ENCODE measurements at regions not wholly inside any gene's neighbourhood (a gene's known extent, or its start where the extent isn't known, plus 50 kb on each side); places are given as distances from the start of the nearest gene placed in this dataset.

- no peak for DNase-seq
Observed at GRCh38 chr14:97620066-97620465, 822.9 kb downstream of the VRK1 start.

GRCh38 chr14:97624985-97625384 lies 827.8 kb downstream of the VRK1 start:
- DNase-seq = no peak

- peak; percentile 25 for DNase-seq
Observed at GRCh38 chr14:97625477-97625876, 828.3 kb downstream of the VRK1 start.

GRCh38 chr14:97626088-97626487 lies 828.9 kb downstream of the VRK1 start:
- DNase-seq = peak; percentile 54

- no peak for DNase-seq
Observed at GRCh38 chr14:97630249-97630648, 833.1 kb downstream of the VRK1 start.

- no peak for DNase-seq
Observed at GRCh38 chr14:97633131-97633738, 836.1 kb downstream of the VRK1 start.

GRCh38 chr14:97634751-97635150 lies 837.6 kb downstream of the VRK1 start:
- DNase-seq = no peak

GRCh38 chr14:97638864-97639263 lies 841.7 kb downstream of the VRK1 start:
- no peak for DNase-seq

GRCh38 chr14:97640031-97640430 lies 842.8 kb downstream of the VRK1 start:
- no peak for DNase-seq

- DNase-seq = no peak
Observed at GRCh38 chr14:97641827-97642226, 844.6 kb downstream of the VRK1 start.

GRCh38 chr14:97642631-97643030 lies 845.4 kb downstream of the VRK1 start:
- DNase-seq = no peak

GRCh38 chr14:97644365-97644764 lies 847.2 kb downstream of the VRK1 start:
- DNase-seq = no peak

GRCh38 chr14:97649752-97650151 lies 852.6 kb downstream of the VRK1 start:
- DNase-seq = no peak

- DNase-seq = no peak
Observed at GRCh38 chr14:97655169-97655948, 858.2 kb downstream of the VRK1 start.

GRCh38 chr14:97657609-97658008 lies 860.4 kb downstream of the VRK1 start:
- no peak for DNase-seq

GRCh38 chr14:97687944-97688630 lies 890.9 kb downstream of the VRK1 start:
- DNase-seq = no peak

GRCh38 chr14:97688631-97689336 lies 891.6 kb downstream of the VRK1 start:
- no peak for DNase-seq

GRCh38 chr14:97692084-97692483 lies 894.9 kb downstream of the VRK1 start:
- peak; percentile 73 for DNase-seq

- DNase-seq = no peak
Observed at GRCh38 chr14:97695456-97695981, 898.3 kb downstream of the VRK1 start.

- DNase-seq = no peak
Observed at GRCh38 chr14:97697772-97698171, 900.6 kb downstream of the VRK1 start.

- DNase-seq = no peak
Observed at GRCh38 chr14:97699026-97699425, 901.8 kb downstream of the VRK1 start.

GRCh38 chr14:97703006-97703760 lies 906.0 kb downstream of the VRK1 start:
- DNase-seq = no peak

Data from NCI-H2107 (cell line).